Heart left ventricle (tissue), 16 donors: ENCODE measurements at regions not wholly inside any gene's neighbourhood (a gene's known extent, or its start where the extent isn't known, plus 50 kb on each side); places are given as distances from the start of the nearest gene placed in this dataset.

Experiments used
- ATAC-seq, 4 donors: fragments of 200-7000 bp; cut with Tn5 transposase; one replicate each; pipeline ENCODE4 v1.9.1; 2020 to 2022; ENCODE audit warnings: moderate library complexity in 4 of 4, mild to moderate bottlenecking in 3 of 4, moderate number of reproducible peaks in 1 of 4
- DNase-seq, 5 donors: peaks; one replicate each; pipeline ENCODE4 v3.0.0-alpha.2; 2020
- H3K27ac ChIP-seq, 12 donors: fragments of 200-600 bp; sonication (generic) in 4 of 12; one replicate each; pipeline versions ENCODE4 v1.5.0 to v1.8.0; 2016 to 2022; ENCODE audit warnings: mild to moderate bottlenecking in 2 of 12
- H3K27me3 ChIP-seq, 9 donors: fragments of 200-600 bp; sonication (generic) in 2 of 9; one replicate each; pipeline versions ENCODE4 v1.5.1 to v1.8.0; 2016 to 2022; ENCODE audit warnings: mild to moderate bottlenecking in 3 of 9
- H3K36me3 ChIP-seq, 9 donors: fragments of 200-600 bp; sonication (generic) in 2 of 9; one replicate each; pipeline versions ENCODE4 v1.5.0 to v1.8.0; 2018 to 2022; ENCODE audit warnings: mild to moderate bottlenecking in 2 of 9
- H3K4me1 ChIP-seq, 12 donors: fragments of 200-600 bp; sonication (generic) in 4 of 12; one replicate each; pipeline versions ENCODE4 v1.5.0 to v1.8.0; 2016 to 2022; ENCODE audit warnings: mild to moderate bottlenecking in 3 of 12
- H3K4me3 ChIP-seq, 12 donors: fragments of 200-600 bp; sonication (generic) in 4 of 12; one replicate each; pipeline versions ENCODE4 v1.5.0 to v1.8.0; 2017 to 2022; ENCODE audit warnings: mild to moderate bottlenecking in 9 of 12, moderate library complexity in 4 of 12
- H3K9me3 ChIP-seq, 12 donors: fragments of 200-600 bp; sonication (generic) in 4 of 12; one replicate each; pipeline versions ENCODE4 v1.5.0 to v1.8.0; 2016 to 2022; ENCODE audit warnings: mild to moderate bottlenecking in 1 of 12
- POLR2A ChIP-seq, 2 donors: fragments of 450-650 bp; IDR thresholded peaks; one replicate each; pipeline ENCODE4 v1.6.1; 2017; ENCODE audit warnings: antibody characterized with exemption in 2 of 2, mild to moderate bottlenecking in 2 of 2, moderate library complexity in 2 of 2
- WGBS, 4 donors: extraction: QIAGEN DNeasy Blood & Tissue Kit in 2 of 4; methylation state at CpG; one replicate each; pipeline versions ENCODE4 v1.1.5 to v1.1.7; 2013 to 2018; 5-methylcytosine and 5-hydroxymethylcytosine counted together
- intact Hi-C, 10 donors: fragments of 100-400 bp; cut with DNase I; formaldehyde crosslinking; loops; one replicate each; pipeline versions ENCODE4 v1.11.1 to v1.14.2; 2022
- TF ChIP-seq, protein P1 (sequence below), 12 donors: fragments of 200-600 bp; sonication (generic) in 4 of 12; IDR thresholded peaks; one replicate each; pipeline versions ENCODE4 v1.5.0 to v1.8.0; 2018 to 2022; ENCODE audit warnings: antibody characterized with exemption in 12 of 12, mild to moderate bottlenecking in 5 of 12
- donor health status: ischemic (EF 13 %, LVEDD 7.1; RV severe dilation, severe dysfunction).
- donor health status: healthy with polysubstance abuse.
- donor health status: DM: no; HTN: yes; CAD: no.
- donor health status: DM: no; HTN: no; CAD: no.
- donor health status: ischemic (EF 25% LVEDD 6.9; RV normal size, moderate dysfunction).
- donor health status: ischemic (EF 25% LVEDD 5.7; RV mildly dilated, moderate dysfunction).
- donor health status: healthy.
- donor health status: DM: yes; HTN: yes; CAD: no.
- donor health status: ischemic (EF 35%, LVEDD 5.7; RV mildly dilated, moderate dysfunction).
- donor health status: nonischemic (EF 11% LVEDD 7.7; RV severe dilation, severe dysfunction).
- donor health status: DM: yes; HTN: yes; CAD: no.
- donor health status: PGD.
- donor health status: ischemic (EF 29% LVEDD 5.4; RV normal size, mild dysfunction).
- donor health status: nonischemic (EF 23%, LVEDD 6.1; RV moderate dilation, normal function).

DNA sequence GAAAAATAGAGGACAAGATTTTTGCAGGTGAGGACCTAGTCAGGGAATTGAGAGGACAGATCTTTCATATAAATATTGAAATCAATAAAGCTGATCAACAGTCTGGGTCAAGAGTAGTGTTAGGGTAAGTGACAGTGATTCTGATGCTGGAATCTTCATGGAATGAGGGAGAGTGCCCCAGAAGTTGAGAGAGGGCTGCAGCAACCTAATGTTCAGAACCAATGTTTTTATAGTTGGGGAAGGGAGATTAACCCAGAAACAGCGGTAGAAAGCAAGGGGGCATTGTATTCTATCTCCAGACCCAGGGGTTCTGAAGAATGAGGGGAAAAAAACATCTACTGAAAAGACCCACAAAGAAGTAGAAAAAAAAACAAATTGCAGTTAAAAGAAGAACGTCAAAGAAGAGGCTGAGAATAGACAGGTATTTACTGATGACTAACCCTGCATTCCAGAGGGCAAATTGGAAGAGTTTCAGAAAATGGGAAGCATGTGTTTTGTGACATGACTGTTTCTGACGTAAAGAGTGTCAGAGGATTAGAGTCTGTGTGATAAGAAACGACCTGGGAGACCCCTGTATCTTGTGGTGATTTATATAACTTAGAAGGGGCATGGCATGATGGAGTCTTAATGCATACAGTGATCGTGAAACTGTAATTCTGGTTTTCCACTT lies 819.6 kb upstream of the EPHA5 start:
- Histone ChIP-seq H3K9me3 (peaks cover 0 to 5% (median 0%) of the 10 kb centered on the region in 12 donors), H3K27me3 (no peaks in the 10 kb centered on the region), H3K4me1 (no peaks in the 10 kb centered on the region), H3K4me3 (no peak overlapping the region), H3K36me3 (no peaks in the 10 kb centered on the region), H3K27ac (no peak overlapping the region)
- ATAC-seq, result peak in 1 of 4 donors; percentile 44
- intact Hi-C loops, result no loop called here
- 16 to 26% (median 19%) methylated on average over 5 of the region's 5 CpGs for WGBS, 4 donors
- DNase-seq, result no peak
- TF ChIP-seq POLR2A (IDR thresholded peaks at IDR 0.05), result no peak
- TF ChIP-seq, protein P1, sequence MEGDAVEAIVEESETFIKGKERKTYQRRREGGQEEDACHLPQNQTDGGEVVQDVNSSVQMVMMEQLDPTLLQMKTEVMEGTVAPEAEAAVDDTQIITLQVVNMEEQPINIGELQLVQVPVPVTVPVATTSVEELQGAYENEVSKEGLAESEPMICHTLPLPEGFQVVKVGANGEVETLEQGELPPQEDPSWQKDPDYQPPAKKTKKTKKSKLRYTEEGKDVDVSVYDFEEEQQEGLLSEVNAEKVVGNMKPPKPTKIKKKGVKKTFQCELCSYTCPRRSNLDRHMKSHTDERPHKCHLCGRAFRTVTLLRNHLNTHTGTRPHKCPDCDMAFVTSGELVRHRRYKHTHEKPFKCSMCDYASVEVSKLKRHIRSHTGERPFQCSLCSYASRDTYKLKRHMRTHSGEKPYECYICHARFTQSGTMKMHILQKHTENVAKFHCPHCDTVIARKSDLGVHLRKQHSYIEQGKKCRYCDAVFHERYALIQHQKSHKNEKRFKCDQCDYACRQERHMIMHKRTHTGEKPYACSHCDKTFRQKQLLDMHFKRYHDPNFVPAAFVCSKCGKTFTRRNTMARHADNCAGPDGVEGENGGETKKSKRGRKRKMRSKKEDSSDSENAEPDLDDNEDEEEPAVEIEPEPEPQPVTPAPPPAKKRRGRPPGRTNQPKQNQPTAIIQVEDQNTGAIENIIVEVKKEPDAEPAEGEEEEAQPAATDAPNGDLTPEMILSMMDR (IDR thresholded peaks at IDR 0.05), result no peak

DNA sequence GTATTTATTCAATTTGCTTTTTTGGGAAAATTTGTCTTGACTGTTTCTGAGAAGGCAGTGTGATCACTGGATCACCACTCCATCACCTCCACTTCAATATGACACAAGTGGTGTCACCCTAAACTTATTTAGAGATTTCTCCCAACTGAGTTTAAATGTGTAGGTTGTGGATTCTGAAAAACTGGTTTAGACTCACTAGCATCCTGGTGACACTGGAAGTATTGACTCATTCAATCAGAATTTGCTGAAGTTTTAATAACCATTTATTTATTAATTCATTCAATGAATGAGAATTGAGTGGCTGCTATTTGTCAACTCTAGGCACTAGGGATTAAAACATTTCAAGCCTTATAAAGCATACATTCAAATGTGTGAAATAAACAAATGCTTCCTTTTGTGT lies 819.1 kb upstream of the EPHA5 start:
- H3K27ac ChIP-seq, result no peak overlapping the region
- TF ChIP-seq, protein P1 (IDR thresholded peaks at IDR 0.05), result no peak
- no peak for TF ChIP-seq POLR2A (IDR thresholded peaks at IDR 0.05)
- DNase-seq, result no peak

DNA sequence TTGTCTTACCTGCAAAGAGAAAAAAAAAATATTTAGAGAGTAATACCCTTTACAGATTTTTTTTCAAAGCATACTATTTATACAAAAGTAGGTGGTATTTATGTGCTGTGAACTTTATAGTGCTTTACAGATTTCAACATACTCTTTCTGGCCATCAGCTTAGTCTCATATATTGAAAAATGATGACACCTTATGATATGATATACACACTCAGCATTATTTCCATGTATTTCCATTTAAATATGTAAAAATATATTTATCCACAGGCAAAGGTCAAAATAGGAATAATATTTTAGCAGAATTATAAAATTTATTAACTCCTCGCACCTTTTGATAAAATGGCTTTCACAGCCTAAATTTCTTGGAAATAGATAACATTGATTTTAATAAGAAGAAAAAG lies 815.8 kb upstream of the EPHA5 start:
- ATAC-seq (no peak), DNase-seq (no peak)
- H3K4me1 ChIP-seq, result peaks cover 0 to 4% (median 0%) of the 10 kb centered on the region in 12 donors
- H3K27ac ChIP-seq, result no peak overlapping the region
- WGBS, 4 donors, result 87 to 94% (median 90%) methylated on average over 1 of the region's 1 CpG
- H3K36me3 ChIP-seq, result no peaks in the 10 kb centered on the region
- H3K9me3 ChIP-seq, result no peaks in the 10 kb centered on the region
- TF ChIP-seq, protein P1 (IDR thresholded peaks at IDR 0.05), result no peak
- no peak for TF ChIP-seq POLR2A (IDR thresholded peaks at IDR 0.05)
- intact Hi-C loops, result no loop called here
- no peaks in the 10 kb centered on the region for H3K27me3 ChIP-seq
- H3K4me3 ChIP-seq, result no peak overlapping the region

More for the DNA sequence above, 819.1 kb upstream of the EPHA5 start:
- Histone ChIP-seq H3K36me3 (no peaks in the 10 kb centered on the region), H3K4me3 (no peak overlapping the region), H3K4me1 (peaks cover 0 to 4% (median 0%) of the 10 kb centered on the region in 12 donors), H3K27me3 (no peaks in the 10 kb centered on the region), H3K9me3 (no peaks in the 10 kb centered on the region)
- intact Hi-C loops, result no loop called here
- no peak for ATAC-seq

DNA sequence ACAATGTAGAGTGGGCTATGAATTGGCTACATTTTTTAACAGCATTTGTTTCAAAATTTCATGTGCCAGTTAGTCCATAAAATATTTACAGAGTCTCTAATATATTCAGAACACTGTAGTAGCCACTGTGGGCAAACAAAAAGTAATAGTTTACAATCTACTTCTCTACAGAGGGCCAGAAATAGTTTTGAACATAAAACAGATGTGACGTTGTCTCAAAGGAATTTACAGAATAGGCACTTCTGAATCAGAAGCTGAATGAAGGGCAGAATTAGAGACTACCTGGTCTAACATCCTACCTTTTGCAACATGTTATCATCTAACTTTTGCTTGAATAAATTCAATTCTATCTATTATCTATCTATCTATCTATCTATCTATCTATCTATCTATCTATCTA lies 811.9 kb upstream of the EPHA5 start:
- ATAC-seq, result no peak
- DNase-seq, result no peak
- TF ChIP-seq, protein P1 (IDR thresholded peaks at IDR 0.05), result no peak
- no peak for TF ChIP-seq POLR2A (IDR thresholded peaks at IDR 0.05)
- no peak overlapping the region for H3K27ac ChIP-seq
- WGBS, 4 donors, result 55 to 67% (median 61%) methylated on average over 1 of the region's 1 CpG
- no peaks in the 10 kb centered on the region for H3K36me3 ChIP-seq
- no peak overlapping the region for H3K4me3 ChIP-seq
- H3K9me3 ChIP-seq, result no peaks in the 10 kb centered on the region
- no peaks in the 10 kb centered on the region for H3K27me3 ChIP-seq
- H3K4me1 ChIP-seq, result peaks cover 0 to 4% (median 0%) of the 10 kb centered on the region in 12 donors
- intact Hi-C loops, result no loop called here
